WTC11 (cell line): ENCODE measurements at regions not wholly inside any gene's neighbourhood (a gene's known extent, or its start where the extent isn't known, plus 50 kb on each side); places are given as distances from the start of the nearest gene placed in this dataset.
A peak's percentile ranks its signal among the peaks of the same experiment; 100 is the strongest.

Source experiments
- ATAC-seq: fragments of 200-7000 bp; cut with Tn5 transposase; 2 replicates; pipeline ENCODE4 v1.10.0; 2021; ENCODE audit warnings: mild to moderate bottlenecking, moderate library complexity
- CTCF ChIA-PET: fragments of 300-600 bp; sonication (Branson Sonifier 250); formaldehyde crosslinking; loops from one replicate; lab custom pipeline; 2021; ENCODE audit warnings: antibody characterized with exemption; lab: Charles Lee
- POLR2A ChIA-PET: fragments of 350-600 bp; sonication (Branson Sonifier 250); formaldehyde crosslinking; loops from one replicate; lab custom pipeline; 2021; ENCODE audit warnings: antibody characterized with exemption; lab: Charles Lee
- DNase-seq: peaks from one replicate; pipeline ENCODE4 v3.0.0; 2021; ENCODE audit warnings: low spot score
- H3K27ac Mint-ChIP-seq: 2 replicates; pipeline ENCODE4 v1.8.0; 2021; ENCODE audit warnings: mixed read lengths
- H3K27me3 Mint-ChIP-seq: 2 replicates; pipeline ENCODE4 v1.8.0; 2021; ENCODE audit warnings: low read depth, mild to moderate bottlenecking, moderate library complexity, mixed read lengths
- H3K36me3 Mint-ChIP-seq: 2 replicates; pipeline ENCODE4 v1.8.0; 2021; ENCODE audit warnings: mixed read lengths
- H3K4me1 Mint-ChIP-seq: 2 replicates; pipeline ENCODE4 v1.8.0; 2022; ENCODE audit warnings: mixed read lengths
- H3K4me3 Mint-ChIP-seq: 2 replicates; pipeline ENCODE4 v1.8.0; 2021; ENCODE audit warnings: mild to moderate bottlenecking, moderate library complexity, mixed read lengths
- H3K9me3 Mint-ChIP-seq: 2 replicates; pipeline ENCODE4 v1.8.0; 2021; ENCODE audit warnings: mixed read lengths
- CREM ChIP-seq: sonication (generic); formaldehyde crosslinking; IDR thresholded peaks from 2 replicates; pipeline ENCODE4 v1.8.1; 2022; ENCODE audit warnings: mild to moderate bottlenecking, missing genetic modification reagents, moderate library complexity
- ESRRA ChIP-seq: sonication (generic); formaldehyde crosslinking; IDR thresholded peaks from 2 replicates; pipeline ENCODE4 v1.8.1; 2022; ENCODE audit warnings: mild to moderate bottlenecking, missing genetic modification reagents, borderline replicate concordance
- ETV6 ChIP-seq: sonication (generic); formaldehyde crosslinking; IDR thresholded peaks from 2 replicates; pipeline ENCODE4 v1.8.1; 2022; ENCODE audit warnings: mild to moderate bottlenecking, missing genetic modification reagents
- GABPB1 ChIP-seq: sonication (generic); formaldehyde crosslinking; IDR thresholded peaks from 2 replicates; pipeline ENCODE4 v1.8.1; 2023; ENCODE audit warnings: mild to moderate bottlenecking, missing genetic modification reagents
- IRF2 ChIP-seq: sonication (generic); formaldehyde crosslinking; IDR thresholded peaks from 2 replicates; pipeline ENCODE4 v1.8.0; 2022; ENCODE audit warnings: low read depth, missing genetic modification reagents, borderline replicate concordance
- JAZF1 ChIP-seq: fragments of 250-450 bp; sonication (Bioruptor Pico); IDR thresholded peaks from 2 replicates; pipeline ENCODE4 v1.9.0; 2021; ENCODE audit warnings: moderate library complexity, mild to moderate bottlenecking, inconsistent platforms
- NFATC4 ChIP-seq: fragments of 250-450 bp; sonication (Bioruptor Pico); IDR thresholded peaks from 2 replicates; pipeline ENCODE4 v1.9.0; 2021; ENCODE audit warnings: mild to moderate bottlenecking
- OVOL2 ChIP-seq: fragments of 250-450 bp; sonication (Bioruptor Pico); IDR thresholded peaks from 2 replicates; pipeline ENCODE4 v1.9.0; 2021; ENCODE audit warnings: mild to moderate bottlenecking, borderline replicate concordance
- TCF7 ChIP-seq: sonication (generic); formaldehyde crosslinking; IDR thresholded peaks from 2 replicates; pipeline ENCODE4 v1.8.0; 2022; ENCODE audit warnings: mild to moderate bottlenecking, low read depth, missing genetic modification reagents, moderate library complexity
- ZNF263 ChIP-seq: sonication (generic); formaldehyde crosslinking; IDR thresholded peaks from 2 replicates; pipeline ENCODE4 v1.8.1; 2022; ENCODE audit warnings: low read depth, mild to moderate bottlenecking, moderate library complexity, missing genetic modification reagents
- ZNF416 ChIP-seq: fragments of 250-450 bp; sonication (Bioruptor Pico); IDR thresholded peaks from 2 replicates; pipeline ENCODE4 v1.9.0; 2021; ENCODE audit warnings: mild to moderate bottlenecking, inconsistent platforms
- TF ChIP-seq, protein P1 (sequence below): fragments of 250-450 bp; sonication (Bioruptor Pico); IDR thresholded peaks from 2 replicates; pipeline ENCODE4 v1.8.0; 2021; ENCODE audit warnings: mild to moderate bottlenecking
- TF ChIP-seq, protein P2 (sequence below): sonication (generic); formaldehyde crosslinking; IDR thresholded peaks from 2 replicates; pipeline ENCODE4 v1.8.0; 2022; ENCODE audit warnings: mild to moderate bottlenecking, missing genetic modification reagents
- TF ChIP-seq, protein P3 (sequence below): sonication (generic); formaldehyde crosslinking; conservative IDR thresholded peaks from 2 replicates; pipeline ENCODE4 v1.8.1; 2023; ENCODE audit warnings: mild to moderate bottlenecking, low read depth, missing genetic modification reagents, moderate library complexity
- TF ChIP-seq, protein P4 (sequence below): sonication (generic); formaldehyde crosslinking; IDR thresholded peaks from 2 replicates; pipeline ENCODE4 v1.8.1; 2022; ENCODE audit warnings: mild to moderate bottlenecking, missing genetic modification reagents, moderate library complexity, borderline replicate concordance
- TF ChIP-seq, protein P5 (sequence below): sonication (generic); formaldehyde crosslinking; IDR thresholded peaks from 2 replicates; pipeline ENCODE4 v1.8.1; 2022; ENCODE audit warnings: low read depth, mild to moderate bottlenecking, moderate library complexity, missing genetic modification reagents, borderline replicate concordance
- TF ChIP-seq, protein P6 (sequence below): sonication (generic); formaldehyde crosslinking; IDR thresholded peaks from 2 replicates; pipeline ENCODE4 v1.8.0; 2023; ENCODE audit warnings: missing genetic modification reagents
- TF ChIP-seq, protein P7 (sequence below): sonication (generic); formaldehyde crosslinking; IDR thresholded peaks from 2 replicates; pipeline ENCODE4 v1.8.1; 2023; ENCODE audit warnings: mild to moderate bottlenecking, missing genetic modification reagents
- TF ChIP-seq, protein P8 (sequence below): sonication (generic); formaldehyde crosslinking; IDR thresholded peaks from 2 replicates; pipeline ENCODE4 v1.8.1; 2023; ENCODE audit warnings: mild to moderate bottlenecking, missing genetic modification reagents

DNA sequence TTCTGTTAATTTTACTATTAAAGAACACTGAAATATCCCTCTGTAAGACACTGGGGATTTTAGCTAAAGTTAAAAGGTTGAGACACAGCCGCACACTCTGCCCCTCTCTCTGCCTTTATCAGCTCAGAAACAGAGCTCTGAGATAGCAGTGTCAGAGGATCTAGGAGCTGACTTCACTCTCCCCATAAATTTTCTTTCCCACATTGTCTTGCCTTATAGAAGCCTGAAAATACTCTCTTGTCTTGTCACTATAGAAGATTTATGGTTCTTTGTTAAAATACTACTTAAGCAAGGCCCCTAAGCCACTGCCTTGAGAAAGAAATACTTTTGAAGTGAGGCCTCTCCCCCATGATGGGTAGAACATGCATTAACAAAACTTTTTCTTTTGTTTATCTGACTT, 105.7 kb upstream of the C10orf90 start (continued):
- TF ChIP-seq, protein P1, sequence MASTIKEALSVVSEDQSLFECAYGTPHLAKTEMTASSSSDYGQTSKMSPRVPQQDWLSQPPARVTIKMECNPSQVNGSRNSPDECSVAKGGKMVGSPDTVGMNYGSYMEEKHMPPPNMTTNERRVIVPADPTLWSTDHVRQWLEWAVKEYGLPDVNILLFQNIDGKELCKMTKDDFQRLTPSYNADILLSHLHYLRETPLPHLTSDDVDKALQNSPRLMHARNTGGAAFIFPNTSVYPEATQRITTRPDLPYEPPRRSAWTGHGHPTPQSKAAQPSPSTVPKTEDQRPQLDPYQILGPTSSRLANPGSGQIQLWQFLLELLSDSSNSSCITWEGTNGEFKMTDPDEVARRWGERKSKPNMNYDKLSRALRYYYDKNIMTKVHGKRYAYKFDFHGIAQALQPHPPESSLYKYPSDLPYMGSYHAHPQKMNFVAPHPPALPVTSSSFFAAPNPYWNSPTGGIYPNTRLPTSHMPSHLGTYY (CRISPR knock-in tag) = no peak

DNA sequence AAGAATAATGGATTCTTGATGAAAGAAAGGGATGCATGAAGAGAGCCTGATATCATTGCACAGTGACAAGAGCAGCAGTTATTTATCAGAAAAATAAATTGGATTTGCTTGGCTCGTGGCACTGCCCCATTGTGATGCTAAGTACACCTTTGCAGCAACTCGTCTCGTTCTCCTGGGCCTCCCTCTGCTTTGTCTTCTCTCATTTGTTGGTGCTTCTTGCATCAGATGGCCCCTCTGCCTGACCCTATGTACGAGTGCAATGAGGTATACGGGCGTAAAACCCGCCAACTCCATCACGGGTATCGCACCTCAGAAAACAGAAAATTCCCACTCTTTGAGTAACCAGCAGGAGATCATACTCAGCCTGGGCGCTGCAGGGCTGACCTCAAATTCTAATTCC, 107.2 kb upstream of the C10orf90 start:
- Mint-ChIP-seq H3K27ac (no peak overlapping the region), H3K36me3 (no peaks in the 10 kb centered on the region), H3K4me1 (no peaks in the 10 kb centered on the region), H3K9me3 (no peaks in the 10 kb centered on the region), H3K27me3 (no peaks in the 10 kb centered on the region), H3K4me3 (no peak overlapping the region)
- CTCF ChIA-PET = no interaction called here
- POLR2A ChIA-PET = no interaction called here
- DNase-seq (no peak), ATAC-seq (peak; percentile 83)
- TF ChIP-seq, protein P2, sequence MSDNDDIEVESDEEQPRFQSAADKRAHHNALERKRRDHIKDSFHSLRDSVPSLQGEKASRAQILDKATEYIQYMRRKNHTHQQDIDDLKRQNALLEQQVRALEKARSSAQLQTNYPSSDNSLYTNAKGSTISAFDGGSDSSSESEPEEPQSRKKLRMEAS = peak; percentile 51; the same call in 1 of the 2 replicates
- TF ChIP-seq, protein P3, sequence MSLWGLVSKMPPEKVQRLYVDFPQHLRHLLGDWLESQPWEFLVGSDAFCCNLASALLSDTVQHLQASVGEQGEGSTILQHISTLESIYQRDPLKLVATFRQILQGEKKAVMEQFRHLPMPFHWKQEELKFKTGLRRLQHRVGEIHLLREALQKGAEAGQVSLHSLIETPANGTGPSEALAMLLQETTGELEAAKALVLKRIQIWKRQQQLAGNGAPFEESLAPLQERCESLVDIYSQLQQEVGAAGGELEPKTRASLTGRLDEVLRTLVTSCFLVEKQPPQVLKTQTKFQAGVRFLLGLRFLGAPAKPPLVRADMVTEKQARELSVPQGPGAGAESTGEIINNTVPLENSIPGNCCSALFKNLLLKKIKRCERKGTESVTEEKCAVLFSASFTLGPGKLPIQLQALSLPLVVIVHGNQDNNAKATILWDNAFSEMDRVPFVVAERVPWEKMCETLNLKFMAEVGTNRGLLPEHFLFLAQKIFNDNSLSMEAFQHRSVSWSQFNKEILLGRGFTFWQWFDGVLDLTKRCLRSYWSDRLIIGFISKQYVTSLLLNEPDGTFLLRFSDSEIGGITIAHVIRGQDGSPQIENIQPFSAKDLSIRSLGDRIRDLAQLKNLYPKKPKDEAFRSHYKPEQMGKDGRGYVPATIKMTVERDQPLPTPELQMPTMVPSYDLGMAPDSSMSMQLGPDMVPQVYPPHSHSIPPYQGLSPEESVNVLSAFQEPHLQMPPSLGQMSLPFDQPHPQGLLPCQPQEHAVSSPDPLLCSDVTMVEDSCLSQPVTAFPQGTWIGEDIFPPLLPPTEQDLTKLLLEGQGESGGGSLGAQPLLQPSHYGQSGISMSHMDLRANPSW (CRISPR knock-in tag) = no peak

DNA sequence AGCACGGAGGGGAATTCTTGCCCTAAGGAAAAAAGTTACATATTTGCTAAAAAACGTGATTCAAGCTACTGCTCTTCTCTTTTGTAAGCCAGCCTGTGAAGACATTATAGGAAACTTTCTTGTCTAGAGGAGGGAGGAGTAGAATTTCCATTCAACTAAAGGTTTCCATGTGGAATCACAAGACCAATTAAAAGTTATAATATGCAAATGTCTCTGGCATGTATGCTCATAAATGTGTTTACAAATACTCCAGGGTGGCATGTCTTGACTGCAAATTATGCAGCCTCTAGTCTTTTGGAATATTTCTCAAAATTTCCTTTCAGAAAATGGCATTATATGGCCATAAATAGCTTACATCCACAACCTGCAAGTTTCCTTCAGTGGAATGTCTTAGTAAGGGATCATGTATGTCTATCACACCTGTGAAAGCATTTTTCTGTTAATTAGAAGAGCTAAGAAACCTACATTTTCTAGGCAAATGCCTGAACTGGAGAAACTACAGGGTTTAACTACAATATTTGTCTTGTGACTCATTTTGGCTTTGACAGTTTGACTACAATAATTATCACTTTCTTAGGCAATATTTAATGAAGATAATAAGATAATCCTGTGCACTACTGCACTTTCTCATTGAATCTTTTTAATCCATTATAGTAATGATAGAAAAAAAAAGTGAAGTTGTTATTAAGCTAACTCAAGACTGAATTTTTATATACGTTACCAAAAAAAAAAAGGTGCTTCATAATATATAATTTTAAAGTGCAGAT, 111.1 kb upstream of the C10orf90 start:
- Mint-ChIP-seq H3K4me1 (no peaks in the 10 kb centered on the region), H3K36me3 (peaks cover 3% of the 10 kb centered on the region; the same call in 1 of the 2 replicates), H3K4me3 (no peak overlapping the region), H3K27ac (no peak overlapping the region), H3K27me3 (no peaks in the 10 kb centered on the region), H3K9me3 (peaks cover 9% of the 10 kb centered on the region)
- DNase-seq (no peak), ATAC-seq (no peak)
- ChIA-PET POLR2A (no interaction called here), CTCF (no interaction called here)
- TF ChIP-seq OVOL2 (CRISPR knock-in tag) = no peak
- no peak for TF ChIP-seq GABPB1 (CRISPR knock-in tag)
- no peak for TF ChIP-seq ZNF263
- TF ChIP-seq, protein P4, sequence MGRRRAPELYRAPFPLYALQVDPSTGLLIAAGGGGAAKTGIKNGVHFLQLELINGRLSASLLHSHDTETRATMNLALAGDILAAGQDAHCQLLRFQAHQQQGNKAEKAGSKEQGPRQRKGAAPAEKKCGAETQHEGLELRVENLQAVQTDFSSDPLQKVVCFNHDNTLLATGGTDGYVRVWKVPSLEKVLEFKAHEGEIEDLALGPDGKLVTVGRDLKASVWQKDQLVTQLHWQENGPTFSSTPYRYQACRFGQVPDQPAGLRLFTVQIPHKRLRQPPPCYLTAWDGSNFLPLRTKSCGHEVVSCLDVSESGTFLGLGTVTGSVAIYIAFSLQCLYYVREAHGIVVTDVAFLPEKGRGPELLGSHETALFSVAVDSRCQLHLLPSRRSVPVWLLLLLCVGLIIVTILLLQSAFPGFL = no peak
- no peak for TF ChIP-seq ZNF416
- TF ChIP-seq, protein P2 = no peak
- TF ChIP-seq ESRRA (CRISPR knock-in tag) = no peak
- no peak for TF ChIP-seq IRF2 (CRISPR knock-in tag)
- no peak for TF ChIP-seq ETV6 (CRISPR knock-in tag)
- no peak for TF ChIP-seq JAZF1 (CRISPR knock-in tag)
- TF ChIP-seq CREM (CRISPR knock-in tag) = no peak
- TF ChIP-seq, protein P5, sequence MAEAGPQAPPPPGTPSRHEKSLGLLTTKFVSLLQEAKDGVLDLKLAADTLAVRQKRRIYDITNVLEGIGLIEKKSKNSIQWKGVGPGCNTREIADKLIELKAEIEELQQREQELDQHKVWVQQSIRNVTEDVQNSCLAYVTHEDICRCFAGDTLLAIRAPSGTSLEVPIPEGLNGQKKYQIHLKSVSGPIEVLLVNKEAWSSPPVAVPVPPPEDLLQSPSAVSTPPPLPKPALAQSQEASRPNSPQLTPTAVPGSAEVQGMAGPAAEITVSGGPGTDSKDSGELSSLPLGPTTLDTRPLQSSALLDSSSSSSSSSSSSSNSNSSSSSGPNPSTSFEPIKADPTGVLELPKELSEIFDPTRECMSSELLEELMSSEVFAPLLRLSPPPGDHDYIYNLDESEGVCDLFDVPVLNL (CRISPR knock-in tag) = no peak
- TF ChIP-seq, protein P6, sequence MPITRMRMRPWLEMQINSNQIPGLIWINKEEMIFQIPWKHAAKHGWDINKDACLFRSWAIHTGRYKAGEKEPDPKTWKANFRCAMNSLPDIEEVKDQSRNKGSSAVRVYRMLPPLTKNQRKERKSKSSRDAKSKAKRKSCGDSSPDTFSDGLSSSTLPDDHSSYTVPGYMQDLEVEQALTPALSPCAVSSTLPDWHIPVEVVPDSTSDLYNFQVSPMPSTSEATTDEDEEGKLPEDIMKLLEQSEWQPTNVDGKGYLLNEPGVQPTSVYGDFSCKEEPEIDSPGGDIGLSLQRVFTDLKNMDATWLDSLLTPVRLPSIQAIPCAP (CRISPR knock-in tag) = no peak
- TF ChIP-seq, protein P7, sequence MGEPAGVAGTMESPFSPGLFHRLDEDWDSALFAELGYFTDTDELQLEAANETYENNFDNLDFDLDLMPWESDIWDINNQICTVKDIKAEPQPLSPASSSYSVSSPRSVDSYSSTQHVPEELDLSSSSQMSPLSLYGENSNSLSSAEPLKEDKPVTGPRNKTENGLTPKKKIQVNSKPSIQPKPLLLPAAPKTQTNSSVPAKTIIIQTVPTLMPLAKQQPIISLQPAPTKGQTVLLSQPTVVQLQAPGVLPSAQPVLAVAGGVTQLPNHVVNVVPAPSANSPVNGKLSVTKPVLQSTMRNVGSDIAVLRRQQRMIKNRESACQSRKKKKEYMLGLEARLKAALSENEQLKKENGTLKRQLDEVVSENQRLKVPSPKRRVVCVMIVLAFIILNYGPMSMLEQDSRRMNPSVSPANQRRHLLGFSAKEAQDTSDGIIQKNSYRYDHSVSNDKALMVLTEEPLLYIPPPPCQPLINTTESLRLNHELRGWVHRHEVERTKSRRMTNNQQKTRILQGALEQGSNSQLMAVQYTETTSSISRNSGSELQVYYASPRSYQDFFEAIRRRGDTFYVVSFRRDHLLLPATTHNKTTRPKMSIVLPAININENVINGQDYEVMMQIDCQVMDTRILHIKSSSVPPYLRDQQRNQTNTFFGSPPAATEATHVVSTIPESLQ (CRISPR knock-in tag) = no peak
- TF ChIP-seq NFATC4 = no peak
- TF ChIP-seq, protein P8, sequence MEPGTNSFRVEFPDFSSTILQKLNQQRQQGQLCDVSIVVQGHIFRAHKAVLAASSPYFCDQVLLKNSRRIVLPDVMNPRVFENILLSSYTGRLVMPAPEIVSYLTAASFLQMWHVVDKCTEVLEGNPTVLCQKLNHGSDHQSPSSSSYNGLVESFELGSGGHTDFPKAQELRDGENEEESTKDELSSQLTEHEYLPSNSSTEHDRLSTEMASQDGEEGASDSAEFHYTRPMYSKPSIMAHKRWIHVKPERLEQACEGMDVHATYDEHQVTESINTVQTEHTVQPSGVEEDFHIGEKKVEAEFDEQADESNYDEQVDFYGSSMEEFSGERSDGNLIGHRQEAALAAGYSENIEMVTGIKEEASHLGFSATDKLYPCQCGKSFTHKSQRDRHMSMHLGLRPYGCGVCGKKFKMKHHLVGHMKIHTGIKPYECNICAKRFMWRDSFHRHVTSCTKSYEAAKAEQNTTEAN (CRISPR knock-in tag) = no peak
- TF ChIP-seq TCF7 = no peak
